OCI-LY3 (cell line): ENCODE measurements at regions not wholly inside any gene's neighbourhood (a gene's known extent, or its start where the extent isn't known, plus 50 kb on each side); places are given as distances from the start of the nearest gene placed in this dataset.

ENCODE experiments used
- EZH2phosphoT487 ChIP-seq: fragments of 200-600 bp; shearing (Covaris generic); IDR thresholded peaks from 2 replicates; pipeline ENCODE4 v1.6.1; 2018; ENCODE audit warnings: antibody characterized with exemption, mixed run types, low read depth
- TF ChIP-seq, protein P1 (sequence below): fragments of 200-600, 300-600 bp; sonication (generic); IDR thresholded peaks from 2 replicates; pipeline ENCODE4 v1.5.1; 2014; ENCODE audit warnings: antibody characterized with exemption, low read length, low read depth

DNA sequence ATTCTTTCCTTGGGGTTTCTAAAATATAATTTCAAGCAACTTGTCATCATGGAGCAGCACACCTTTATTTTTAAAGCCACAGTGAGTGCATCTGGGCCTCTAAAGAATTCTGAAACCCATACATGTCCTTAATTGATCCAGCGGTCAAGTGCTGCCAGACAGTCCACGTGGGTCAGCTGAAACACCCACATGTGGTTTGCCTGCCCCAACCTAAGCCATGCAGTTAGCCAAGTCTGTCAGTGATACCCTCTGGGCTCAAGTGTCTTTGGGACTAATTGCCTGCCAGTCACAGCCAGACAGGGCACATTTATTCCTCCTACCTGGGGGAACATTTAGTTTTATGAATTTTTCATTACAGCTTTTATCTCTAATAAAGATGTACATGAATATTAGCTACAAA lies 291.4 kb upstream of the SLC30A5 start:
- TF ChIP-seq, protein P1, sequence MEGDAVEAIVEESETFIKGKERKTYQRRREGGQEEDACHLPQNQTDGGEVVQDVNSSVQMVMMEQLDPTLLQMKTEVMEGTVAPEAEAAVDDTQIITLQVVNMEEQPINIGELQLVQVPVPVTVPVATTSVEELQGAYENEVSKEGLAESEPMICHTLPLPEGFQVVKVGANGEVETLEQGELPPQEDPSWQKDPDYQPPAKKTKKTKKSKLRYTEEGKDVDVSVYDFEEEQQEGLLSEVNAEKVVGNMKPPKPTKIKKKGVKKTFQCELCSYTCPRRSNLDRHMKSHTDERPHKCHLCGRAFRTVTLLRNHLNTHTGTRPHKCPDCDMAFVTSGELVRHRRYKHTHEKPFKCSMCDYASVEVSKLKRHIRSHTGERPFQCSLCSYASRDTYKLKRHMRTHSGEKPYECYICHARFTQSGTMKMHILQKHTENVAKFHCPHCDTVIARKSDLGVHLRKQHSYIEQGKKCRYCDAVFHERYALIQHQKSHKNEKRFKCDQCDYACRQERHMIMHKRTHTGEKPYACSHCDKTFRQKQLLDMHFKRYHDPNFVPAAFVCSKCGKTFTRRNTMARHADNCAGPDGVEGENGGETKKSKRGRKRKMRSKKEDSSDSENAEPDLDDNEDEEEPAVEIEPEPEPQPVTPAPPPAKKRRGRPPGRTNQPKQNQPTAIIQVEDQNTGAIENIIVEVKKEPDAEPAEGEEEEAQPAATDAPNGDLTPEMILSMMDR, result no peak
- TF ChIP-seq EZH2phosphoT487, result no peak
